ENCODE measurements at regions not wholly inside any gene's neighbourhood (a gene's known extent, or its start where the extent isn't known, plus 50 kb on each side); places are given as distances from the start of the nearest gene placed in this dataset.

DNA sequence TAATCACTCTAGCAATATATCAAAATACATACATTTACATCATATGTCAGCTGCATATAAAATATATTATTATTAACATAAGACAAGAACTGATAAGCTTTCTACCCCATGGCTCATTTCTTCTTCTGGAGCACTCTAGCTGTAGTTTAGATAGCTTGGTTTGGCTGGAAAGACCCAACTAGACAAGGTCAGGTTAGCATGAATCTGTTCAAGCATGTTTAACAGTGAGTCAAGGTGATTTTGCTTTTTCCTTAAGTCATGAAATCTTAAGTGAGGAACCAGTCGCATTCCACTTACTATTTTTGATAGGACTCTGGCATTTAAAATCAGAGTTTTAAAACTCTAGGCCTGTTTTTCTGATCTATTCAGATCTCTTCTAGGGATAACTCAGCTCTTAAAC, 157.0 kb upstream of the PDGFD start:
- TF ChIP-seq, protein P1, sequence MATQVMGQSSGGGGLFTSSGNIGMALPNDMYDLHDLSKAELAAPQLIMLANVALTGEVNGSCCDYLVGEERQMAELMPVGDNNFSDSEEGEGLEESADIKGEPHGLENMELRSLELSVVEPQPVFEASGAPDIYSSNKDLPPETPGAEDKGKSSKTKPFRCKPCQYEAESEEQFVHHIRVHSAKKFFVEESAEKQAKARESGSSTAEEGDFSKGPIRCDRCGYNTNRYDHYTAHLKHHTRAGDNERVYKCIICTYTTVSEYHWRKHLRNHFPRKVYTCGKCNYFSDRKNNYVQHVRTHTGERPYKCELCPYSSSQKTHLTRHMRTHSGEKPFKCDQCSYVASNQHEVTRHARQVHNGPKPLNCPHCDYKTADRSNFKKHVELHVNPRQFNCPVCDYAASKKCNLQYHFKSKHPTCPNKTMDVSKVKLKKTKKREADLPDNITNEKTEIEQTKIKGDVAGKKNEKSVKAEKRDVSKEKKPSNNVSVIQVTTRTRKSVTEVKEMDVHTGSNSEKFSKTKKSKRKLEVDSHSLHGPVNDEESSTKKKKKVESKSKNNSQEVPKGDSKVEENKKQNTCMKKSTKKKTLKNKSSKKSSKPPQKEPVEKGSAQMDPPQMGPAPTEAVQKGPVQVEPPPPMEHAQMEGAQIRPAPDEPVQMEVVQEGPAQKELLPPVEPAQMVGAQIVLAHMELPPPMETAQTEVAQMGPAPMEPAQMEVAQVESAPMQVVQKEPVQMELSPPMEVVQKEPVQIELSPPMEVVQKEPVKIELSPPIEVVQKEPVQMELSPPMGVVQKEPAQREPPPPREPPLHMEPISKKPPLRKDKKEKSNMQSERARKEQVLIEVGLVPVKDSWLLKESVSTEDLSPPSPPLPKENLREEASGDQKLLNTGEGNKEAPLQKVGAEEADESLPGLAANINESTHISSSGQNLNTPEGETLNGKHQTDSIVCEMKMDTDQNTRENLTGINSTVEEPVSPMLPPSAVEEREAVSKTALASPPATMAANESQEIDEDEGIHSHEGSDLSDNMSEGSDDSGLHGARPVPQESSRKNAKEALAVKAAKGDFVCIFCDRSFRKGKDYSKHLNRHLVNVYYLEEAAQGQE (IDR thresholded peaks at IDR 0.05; ENCODE audit: low read depth): no peak
- TF ChIP-seq TCF12 (IDR thresholded peaks at IDR 0.05; ENCODE audit: low read depth): no peak
- TF ChIP-seq TAF1 (IDR thresholded peaks at IDR 0.05; ENCODE audit: low read depth): no peak
- no peak for TF ChIP-seq EP300 (IDR thresholded peaks at IDR 0.05; ENCODE audit: borderline replicate concordance)
- TF ChIP-seq, protein P2, sequence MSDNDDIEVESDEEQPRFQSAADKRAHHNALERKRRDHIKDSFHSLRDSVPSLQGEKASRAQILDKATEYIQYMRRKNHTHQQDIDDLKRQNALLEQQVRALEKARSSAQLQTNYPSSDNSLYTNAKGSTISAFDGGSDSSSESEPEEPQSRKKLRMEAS (IDR thresholded peaks at IDR 0.05): no peak
- no peak for TF ChIP-seq RAD21 (IDR thresholded peaks at IDR 0.05; ENCODE audit: low read depth)
- no peak for TF ChIP-seq YY1 (IDR thresholded peaks at IDR 0.05; ENCODE audit: low read depth)
